ENCODE measurements at regions not wholly inside any gene's neighbourhood (a gene's known extent, or its start where the extent isn't known, plus 50 kb on each side); places are given as distances from the start of the nearest gene placed in this dataset.

GRCh38 chr12:61750604-61751003, 509.6 kb upstream of the USP15 start:
- H3K9ac ChIP-seq (ENCODE audit: low read length): no peak overlapping the region
- TF ChIP-seq SMC3 (conservative IDR thresholded peaks at IDR 0.05; ENCODE audit: poor library complexity): no peak
- TF ChIP-seq, protein P1, sequence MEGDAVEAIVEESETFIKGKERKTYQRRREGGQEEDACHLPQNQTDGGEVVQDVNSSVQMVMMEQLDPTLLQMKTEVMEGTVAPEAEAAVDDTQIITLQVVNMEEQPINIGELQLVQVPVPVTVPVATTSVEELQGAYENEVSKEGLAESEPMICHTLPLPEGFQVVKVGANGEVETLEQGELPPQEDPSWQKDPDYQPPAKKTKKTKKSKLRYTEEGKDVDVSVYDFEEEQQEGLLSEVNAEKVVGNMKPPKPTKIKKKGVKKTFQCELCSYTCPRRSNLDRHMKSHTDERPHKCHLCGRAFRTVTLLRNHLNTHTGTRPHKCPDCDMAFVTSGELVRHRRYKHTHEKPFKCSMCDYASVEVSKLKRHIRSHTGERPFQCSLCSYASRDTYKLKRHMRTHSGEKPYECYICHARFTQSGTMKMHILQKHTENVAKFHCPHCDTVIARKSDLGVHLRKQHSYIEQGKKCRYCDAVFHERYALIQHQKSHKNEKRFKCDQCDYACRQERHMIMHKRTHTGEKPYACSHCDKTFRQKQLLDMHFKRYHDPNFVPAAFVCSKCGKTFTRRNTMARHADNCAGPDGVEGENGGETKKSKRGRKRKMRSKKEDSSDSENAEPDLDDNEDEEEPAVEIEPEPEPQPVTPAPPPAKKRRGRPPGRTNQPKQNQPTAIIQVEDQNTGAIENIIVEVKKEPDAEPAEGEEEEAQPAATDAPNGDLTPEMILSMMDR (IDR thresholded peaks at IDR 0.05; ENCODE audit: poor library complexity, severe bottlenecking): no peak
- no peak for TF ChIP-seq MXI1 (conservative IDR thresholded peaks at IDR 0.05; ENCODE audit: poor library complexity, severe bottlenecking)
- no peak for TF ChIP-seq EZH2 (IDR thresholded peaks at IDR 0.05; ENCODE audit: borderline replicate concordance, insufficient read depth, low read length, poor library complexity, severe bottlenecking)
- no peak for TF ChIP-seq TAF1 (IDR thresholded peaks at IDR 0.05; ENCODE audit: low read depth)
- no peak for TF ChIP-seq RAD21 (conservative IDR thresholded peaks at IDR 0.05)
- TF ChIP-seq POLR2AphosphoS5 (IDR thresholded peaks at IDR 0.05): no peak
- TF ChIP-seq, protein P2, sequence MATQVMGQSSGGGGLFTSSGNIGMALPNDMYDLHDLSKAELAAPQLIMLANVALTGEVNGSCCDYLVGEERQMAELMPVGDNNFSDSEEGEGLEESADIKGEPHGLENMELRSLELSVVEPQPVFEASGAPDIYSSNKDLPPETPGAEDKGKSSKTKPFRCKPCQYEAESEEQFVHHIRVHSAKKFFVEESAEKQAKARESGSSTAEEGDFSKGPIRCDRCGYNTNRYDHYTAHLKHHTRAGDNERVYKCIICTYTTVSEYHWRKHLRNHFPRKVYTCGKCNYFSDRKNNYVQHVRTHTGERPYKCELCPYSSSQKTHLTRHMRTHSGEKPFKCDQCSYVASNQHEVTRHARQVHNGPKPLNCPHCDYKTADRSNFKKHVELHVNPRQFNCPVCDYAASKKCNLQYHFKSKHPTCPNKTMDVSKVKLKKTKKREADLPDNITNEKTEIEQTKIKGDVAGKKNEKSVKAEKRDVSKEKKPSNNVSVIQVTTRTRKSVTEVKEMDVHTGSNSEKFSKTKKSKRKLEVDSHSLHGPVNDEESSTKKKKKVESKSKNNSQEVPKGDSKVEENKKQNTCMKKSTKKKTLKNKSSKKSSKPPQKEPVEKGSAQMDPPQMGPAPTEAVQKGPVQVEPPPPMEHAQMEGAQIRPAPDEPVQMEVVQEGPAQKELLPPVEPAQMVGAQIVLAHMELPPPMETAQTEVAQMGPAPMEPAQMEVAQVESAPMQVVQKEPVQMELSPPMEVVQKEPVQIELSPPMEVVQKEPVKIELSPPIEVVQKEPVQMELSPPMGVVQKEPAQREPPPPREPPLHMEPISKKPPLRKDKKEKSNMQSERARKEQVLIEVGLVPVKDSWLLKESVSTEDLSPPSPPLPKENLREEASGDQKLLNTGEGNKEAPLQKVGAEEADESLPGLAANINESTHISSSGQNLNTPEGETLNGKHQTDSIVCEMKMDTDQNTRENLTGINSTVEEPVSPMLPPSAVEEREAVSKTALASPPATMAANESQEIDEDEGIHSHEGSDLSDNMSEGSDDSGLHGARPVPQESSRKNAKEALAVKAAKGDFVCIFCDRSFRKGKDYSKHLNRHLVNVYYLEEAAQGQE (IDR thresholded peaks at IDR 0.05; ENCODE audit: borderline replicate concordance): no peak
- TF ChIP-seq EP300 (conservative IDR thresholded peaks at IDR 0.05; ENCODE audit: poor library complexity, severe bottlenecking): no peak
- no peaks in the 10 kb centered on the region for H3F3A ChIP-seq (ENCODE audit: insufficient read depth, low read length, poor library complexity, severe bottlenecking)
- no peaks in the 10 kb centered on the region for H3K27me3 ChIP-seq (ENCODE audit: insufficient read depth, low read depth, low read length)
- no peaks in the 10 kb centered on the region for H3K9me2 ChIP-seq (ENCODE audit: insufficient read depth, low read length)
- H3K4me3 ChIP-seq (ENCODE audit: low read length): no peak overlapping the region
- H3K79me2 ChIP-seq (replicated peaks; ENCODE audit: insufficient read depth, low read length): no peaks in the 10 kb centered on the region
- H3K4me2 ChIP-seq (ENCODE audit: low read length): no peak overlapping the region
- H3K36me3 ChIP-seq (ENCODE audit: insufficient read depth, low read length): no peaks in the 10 kb centered on the region
- no peaks in the 10 kb centered on the region for H3K9me3 ChIP-seq (ENCODE audit: low read length)
- H3K27ac ChIP-seq (ENCODE audit: low read length): no peak overlapping the region
- no peaks in the 10 kb centered on the region for H4K20me1 ChIP-seq (ENCODE audit: insufficient read depth)
- H2AFZ ChIP-seq (ENCODE audit: low read depth, low read length): no peak overlapping the region

DNA sequence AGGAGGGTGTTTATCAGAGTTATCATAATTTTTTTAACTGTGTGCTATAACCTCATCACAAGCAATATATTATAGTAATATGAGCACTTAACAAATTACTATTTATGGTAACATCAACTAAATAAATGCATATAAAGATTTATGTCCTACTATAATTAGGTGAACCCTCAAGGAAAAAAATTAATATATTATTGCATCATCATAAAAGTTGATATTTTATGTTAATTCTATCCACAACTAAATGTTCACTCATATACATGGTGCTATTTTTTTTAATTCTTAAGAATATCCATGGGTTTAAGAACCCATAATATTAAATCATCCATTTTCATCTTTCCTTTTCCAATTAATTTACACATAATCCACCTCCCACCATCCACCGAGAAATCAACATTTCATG, 506.0 kb upstream of the USP15 start:
- Histone ChIP-seq H3F3A (ENCODE audit: insufficient read depth, low read length, poor library complexity, severe bottlenecking) (no peaks in the 10 kb centered on the region), H3K79me2 (replicated peaks; ENCODE audit: insufficient read depth, low read length) (no peaks in the 10 kb centered on the region), H3K9me2 (ENCODE audit: insufficient read depth, low read length) (no peaks in the 10 kb centered on the region), H3K36me3 (ENCODE audit: insufficient read depth, low read length) (no peaks in the 10 kb centered on the region), H3K27me3 (ENCODE audit: insufficient read depth, low read depth, low read length) (no peaks in the 10 kb centered on the region), H3K9ac (ENCODE audit: low read length) (no peak overlapping the region), H3K4me2 (ENCODE audit: low read length) (no peak overlapping the region), H4K20me1 (ENCODE audit: insufficient read depth) (no peaks in the 10 kb centered on the region), H3K4me3 (ENCODE audit: low read length) (no peak overlapping the region), H2AFZ (ENCODE audit: low read depth, low read length) (no peak overlapping the region), H3K9me3 (ENCODE audit: low read length) (no peaks in the 10 kb centered on the region), H3K27ac (ENCODE audit: low read length) (no peak overlapping the region)
- no peak for TF ChIP-seq TAF1 (IDR thresholded peaks at IDR 0.05; ENCODE audit: low read depth)
- no peak for TF ChIP-seq EP300 (conservative IDR thresholded peaks at IDR 0.05; ENCODE audit: poor library complexity, severe bottlenecking)
- TF ChIP-seq RAD21 (conservative IDR thresholded peaks at IDR 0.05): no peak
- TF ChIP-seq POLR2AphosphoS5 (IDR thresholded peaks at IDR 0.05): no peak
- TF ChIP-seq, protein P2 (IDR thresholded peaks at IDR 0.05; ENCODE audit: borderline replicate concordance): no peak
- no peak for TF ChIP-seq SMC3 (conservative IDR thresholded peaks at IDR 0.05; ENCODE audit: poor library complexity)

Measured in neural cell (in vitro differentiated cells).